ENCODE measurements at regions not wholly inside any gene's neighbourhood (a gene's known extent, or its start where the extent isn't known, plus 50 kb on each side); places are given as distances from the start of the nearest gene placed in this dataset.

DNA sequence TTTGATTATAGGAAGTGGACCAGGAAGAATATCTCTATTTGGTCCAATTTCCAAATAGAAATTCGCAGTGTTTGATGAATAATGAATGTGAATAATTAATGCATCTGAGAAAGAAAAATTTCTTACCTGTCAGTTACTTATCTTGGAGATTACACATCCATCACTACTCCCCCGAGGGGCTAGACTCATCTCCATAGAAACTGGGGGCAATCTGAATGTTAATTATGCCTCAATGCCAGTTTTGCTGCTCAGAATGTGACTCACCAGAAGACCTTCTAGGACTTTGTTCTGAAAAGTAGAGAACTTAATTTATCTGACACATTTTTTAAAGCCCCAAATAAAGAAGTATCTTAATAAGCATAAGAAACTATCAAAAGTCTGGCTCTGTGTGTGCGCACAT is 233.4 kb upstream of the NR4A3 start:
- DNase-seq (ENCODE audit: low read depth in 2 of 2) = no peak

DNA sequence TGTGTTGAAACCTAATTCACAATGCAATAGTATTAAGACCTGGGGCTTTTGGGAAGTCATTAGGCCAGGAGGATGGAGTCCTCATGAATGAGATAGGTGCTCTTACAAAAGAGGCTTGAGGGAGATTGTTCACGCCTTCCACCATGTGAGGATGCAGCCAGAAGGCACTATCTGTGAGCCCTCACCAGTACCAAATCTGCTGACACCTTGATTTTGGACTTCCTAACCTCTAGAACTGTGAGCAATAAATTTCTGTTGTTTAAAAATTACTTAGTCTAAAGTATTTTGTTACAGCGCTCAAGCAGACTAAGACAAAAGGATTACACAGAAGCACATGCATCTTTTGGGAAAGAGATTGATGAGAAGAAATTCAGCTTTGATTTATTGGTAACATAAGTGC is 232.9 kb upstream of the NR4A3 start:
- DNase-seq (ENCODE audit: low read depth in 2 of 2) = no peak

DNA sequence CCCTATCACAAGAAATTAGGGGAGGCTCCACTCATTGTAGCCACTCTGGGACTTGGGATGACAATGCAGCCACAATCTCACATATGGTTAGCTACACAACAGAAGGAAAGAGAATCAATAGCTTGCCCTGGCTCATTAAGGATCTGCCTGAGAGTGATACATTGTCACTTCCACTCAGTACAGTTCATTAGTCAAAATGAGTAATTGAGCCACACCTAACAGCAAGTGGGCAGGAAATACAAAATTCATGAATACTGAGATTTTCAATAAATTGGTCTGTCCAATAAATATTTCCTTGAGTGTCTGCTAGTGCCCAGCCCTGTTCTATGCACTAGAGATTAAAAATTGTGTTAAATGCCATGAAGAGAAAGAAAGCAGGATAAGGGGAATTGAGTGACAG is 231.3 kb upstream of the NR4A3 start:
- DNase-seq (ENCODE audit: low read depth in 2 of 2) = no peak

DNA sequence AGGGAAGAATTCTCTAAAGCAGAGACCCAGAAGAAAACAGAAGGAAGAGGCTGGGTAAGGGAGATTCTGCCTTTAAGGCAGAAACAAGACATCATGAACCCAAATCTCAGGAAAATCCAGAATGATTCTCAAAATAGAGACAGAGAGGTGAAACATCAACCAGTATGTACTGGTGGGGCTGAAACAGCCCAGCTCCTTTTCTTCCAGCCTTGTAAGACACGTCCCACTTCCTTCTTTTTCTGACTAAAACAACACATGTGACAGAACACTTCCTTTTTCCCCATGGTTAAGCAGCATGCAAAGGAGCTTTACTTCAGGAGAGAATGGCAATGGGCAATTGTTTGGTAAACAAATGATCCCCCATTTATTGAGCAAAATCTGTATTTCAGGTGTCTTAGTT is 230.8 kb upstream of the NR4A3 start:
- DNase-seq (ENCODE audit: low read depth in 2 of 2) = no peak

DNA sequence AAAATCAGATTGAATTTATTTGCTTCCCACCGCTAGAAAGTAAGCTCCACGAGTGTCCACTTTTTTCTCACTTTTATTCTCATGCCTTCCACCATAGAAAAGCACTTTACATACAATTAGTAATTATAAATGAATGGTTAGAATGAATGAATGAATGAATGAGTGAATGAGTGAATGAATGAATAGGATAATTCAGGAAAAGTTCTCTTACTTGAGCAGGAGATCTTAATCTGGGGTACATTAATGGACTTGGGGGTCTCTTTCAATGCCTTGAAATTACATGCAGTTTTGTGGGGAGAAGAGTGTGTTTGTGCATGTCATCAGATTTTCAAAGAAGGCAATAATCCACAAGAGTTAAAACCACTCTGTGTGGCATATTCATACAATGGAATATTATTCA is 229.9 kb upstream of the NR4A3 start:
- no peak for DNase-seq (ENCODE audit: low read depth in 2 of 2)

GRCh38 chr9:99592834-99593574 is 228.7 kb upstream of the NR4A3 start:
- DNase-seq (ENCODE audit: low read depth in 2 of 2) = no peak

DNA sequence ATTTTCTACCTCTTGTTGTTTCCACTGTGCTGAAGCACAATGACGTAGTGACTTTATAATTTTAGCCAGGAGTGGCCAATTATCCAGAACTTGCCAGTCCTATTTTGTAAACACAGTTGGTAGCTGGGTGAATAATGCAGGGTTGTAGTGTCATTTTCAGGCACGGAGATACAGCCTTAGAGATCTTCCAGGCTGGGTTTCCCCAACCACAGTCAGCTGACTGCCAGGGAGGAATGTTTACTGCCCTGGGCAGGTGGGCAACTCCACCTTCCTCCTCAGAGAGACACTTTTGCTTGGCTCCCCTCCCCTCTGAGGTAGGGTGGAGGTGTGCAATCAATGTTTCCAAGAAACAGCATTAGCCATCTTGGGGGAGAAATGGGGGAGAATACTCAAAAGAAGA is 228.1 kb upstream of the NR4A3 start:
- no peak for DNase-seq (ENCODE audit: low read depth in 2 of 2)

DNA sequence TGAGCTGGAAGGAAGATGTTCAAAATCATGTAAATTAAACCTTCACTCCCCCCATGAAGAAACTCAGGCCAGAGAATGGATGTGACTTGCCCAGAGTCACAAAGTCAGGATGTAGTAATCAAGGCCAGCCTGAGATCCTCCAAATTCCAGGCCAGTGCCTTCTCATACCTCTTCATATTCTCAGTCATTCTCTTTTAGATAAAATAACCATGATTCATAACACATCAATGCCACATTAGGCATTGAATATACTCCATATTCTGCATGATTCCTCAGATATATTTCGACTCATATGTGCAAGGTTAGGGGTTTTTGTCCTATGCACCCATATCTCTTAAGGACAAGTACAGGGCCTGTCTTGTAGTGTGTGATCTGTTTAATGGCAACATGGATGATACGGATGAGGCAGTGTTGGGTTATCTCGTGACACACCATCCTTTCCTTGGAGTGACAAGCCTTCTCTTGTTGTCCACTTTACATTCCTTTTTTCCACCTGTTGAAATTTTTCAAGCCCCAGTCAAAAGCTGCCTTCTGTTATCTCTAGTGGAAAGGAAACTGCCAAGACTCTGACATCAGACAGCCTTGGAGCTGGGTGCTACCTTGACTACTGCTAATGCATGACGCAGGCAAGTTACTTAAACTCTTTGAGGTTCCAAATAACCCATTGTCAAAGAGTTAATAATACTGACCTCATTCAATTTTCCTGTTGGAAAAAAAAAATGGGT is 227.5 kb upstream of the NR4A3 start:
- no peak for DNase-seq (ENCODE audit: low read depth in 2 of 2)

DNA sequence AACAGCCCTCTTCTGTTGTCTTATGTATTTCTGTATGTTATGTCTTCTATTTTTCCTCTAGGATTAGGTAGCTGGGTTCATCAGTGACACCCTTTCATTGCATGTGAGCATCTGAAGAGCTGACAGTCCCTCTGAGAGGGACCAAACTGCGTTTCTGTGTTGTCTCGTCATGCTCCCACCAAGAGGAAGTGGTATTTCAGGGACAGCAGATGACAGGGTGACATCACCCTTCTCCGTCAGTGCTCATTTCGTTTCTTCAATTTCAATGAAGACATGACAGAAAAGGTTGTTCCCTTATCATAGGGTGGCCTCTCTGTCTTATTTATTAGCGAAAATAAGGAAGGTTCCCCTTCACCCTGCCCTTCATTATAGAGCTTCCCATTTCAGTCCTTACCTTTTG is 225.9 kb upstream of the NR4A3 start:
- DNase-seq (ENCODE audit: low read depth in 2 of 2) = no peak

GRCh38 chr9:99601571-99602111 is 220.0 kb upstream of the NR4A3 start:
- no peak for DNase-seq (ENCODE audit: low read depth in 2 of 2)

- DNase-seq (ENCODE audit: low read depth in 2 of 2) = no peak
Observed at GRCh38 chr9:99602854-99603253, 218.8 kb upstream of the NR4A3 start.

DNA sequence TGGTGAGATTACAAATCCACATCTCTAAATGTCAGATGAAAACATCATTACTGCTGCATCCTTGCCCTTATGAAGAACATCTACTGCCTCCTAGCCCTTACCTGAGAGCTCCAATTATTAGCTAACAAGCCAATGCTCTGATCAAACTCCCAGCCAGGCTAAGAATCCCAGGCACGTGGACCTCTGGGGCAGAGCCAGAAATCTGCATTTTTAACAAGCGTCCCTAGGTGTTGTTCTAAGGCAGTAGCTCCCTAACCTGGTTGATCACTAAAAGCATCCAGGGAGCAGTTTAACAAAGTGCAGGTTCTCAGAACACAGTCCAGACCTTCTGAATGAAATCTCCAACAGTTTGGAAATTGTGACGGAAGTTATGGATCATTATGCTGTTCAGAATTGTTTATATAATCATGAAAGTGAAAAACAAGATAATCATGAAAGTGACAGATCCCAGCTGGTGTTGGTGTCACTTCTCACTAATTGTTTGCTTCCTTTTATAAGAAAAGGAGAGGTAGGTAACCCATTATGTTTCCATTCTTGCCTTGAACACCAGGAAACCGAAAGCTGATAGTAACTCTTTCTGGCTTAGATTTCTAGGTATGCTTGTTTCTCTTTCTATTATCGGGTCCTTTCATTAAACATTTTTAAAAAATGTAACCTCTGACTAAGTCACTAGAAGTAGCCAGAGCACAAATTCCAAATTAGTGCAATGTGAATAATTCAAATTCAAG is 216.5 kb upstream of the NR4A3 start:
- no peak for DNase-seq (ENCODE audit: low read depth in 2 of 2)

DNA sequence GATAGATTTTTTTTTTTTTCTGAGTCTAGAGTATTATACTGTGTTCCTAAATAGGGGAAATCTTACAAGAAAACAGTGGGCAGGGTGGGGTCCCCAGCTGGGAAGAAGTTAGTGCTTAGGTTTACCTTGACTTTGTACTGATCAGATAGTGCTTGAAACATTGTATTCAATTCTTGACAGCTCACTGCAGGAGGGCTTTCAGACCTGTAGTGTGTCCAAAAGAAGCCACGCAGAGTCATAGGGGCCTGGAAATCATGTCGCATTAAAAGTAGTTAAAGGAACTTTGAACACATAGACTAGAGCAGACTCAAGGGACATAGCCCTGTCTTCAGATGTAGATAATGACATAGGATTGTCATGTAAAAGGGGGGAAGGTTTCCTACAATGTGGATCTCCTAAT is 215.4 kb upstream of the NR4A3 start:
- DNase-seq (ENCODE audit: low read depth in 2 of 2) = no peak

DNA sequence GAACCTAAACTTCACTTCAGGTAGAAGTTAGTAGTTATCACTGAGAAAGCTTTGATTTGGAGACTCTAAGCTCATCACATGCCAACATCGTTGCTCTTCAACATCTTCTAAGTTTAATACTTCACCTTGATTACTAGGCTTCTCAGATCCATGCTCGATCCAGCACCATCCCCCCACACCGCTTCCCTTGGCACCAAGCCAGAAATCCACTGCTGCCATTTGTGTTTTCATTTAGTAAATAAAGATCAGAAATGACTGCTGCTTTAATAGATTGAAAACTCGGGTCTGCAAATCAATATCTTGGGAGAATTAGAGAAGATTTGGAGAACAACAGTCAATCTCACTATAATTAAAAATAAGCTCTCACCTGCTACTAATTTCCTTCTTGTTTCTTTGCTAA is 214.7 kb upstream of the NR4A3 start:
- DNase-seq (ENCODE audit: low read depth in 2 of 2) = no peak

DNA sequence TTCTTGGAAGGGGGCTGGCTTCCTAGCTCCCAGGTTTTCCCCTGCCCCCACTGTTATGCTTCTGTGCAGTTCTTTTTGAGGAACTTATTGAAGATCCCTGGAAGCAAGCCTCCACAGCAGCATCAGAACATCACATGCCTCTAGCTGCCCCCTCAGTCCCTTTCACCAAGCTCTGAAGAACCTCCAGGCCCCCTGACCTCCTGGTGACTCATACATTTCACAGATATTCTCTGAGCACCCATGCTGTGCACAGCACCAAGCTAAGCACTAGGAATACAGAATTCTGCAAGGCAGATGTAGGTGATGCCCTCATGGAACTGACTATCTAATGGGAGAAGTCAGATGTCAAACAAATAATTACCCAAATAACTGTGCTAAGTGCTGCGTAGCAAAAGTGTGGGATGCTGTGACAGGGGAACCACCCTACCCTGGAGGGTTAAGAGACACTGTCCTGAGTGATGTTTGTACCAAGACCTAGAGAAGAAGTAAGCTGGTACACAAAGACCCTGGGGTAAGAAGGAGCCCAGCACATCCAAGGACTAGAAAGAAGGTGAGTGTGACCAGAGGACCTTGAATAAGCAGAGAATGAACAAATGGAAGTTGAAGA is 213.7 kb upstream of the NR4A3 start:
- no peak for DNase-seq (ENCODE audit: low read depth in 2 of 2)

- DNase-seq (ENCODE audit: low read depth in 2 of 2) = no peak
Observed at GRCh38 chr9:99614341-99614740, 207.3 kb upstream of the NR4A3 start.

- no peak for DNase-seq (ENCODE audit: low read depth in 2 of 2)
Observed at GRCh38 chr9:99621040-99621439, 200.6 kb upstream of the NR4A3 start.

DNA sequence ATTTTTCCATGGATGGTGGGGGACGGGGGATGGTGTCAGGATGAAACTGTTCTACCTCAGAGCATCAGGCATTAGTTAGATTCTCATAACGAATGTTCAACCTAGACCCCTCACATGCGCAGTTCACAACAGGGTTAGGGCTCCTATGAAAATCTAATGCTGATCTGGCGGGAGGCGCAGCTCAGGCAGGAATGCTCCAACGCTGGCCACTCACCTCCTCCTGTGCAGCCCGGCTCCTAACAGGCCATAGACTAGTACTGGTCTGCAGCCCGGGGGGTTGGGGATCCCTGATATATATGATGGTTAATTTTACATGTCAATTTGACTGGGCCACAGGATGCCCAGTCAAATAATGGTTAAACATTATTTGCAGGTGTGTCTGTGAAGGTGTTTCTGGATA is 199.0 kb upstream of the NR4A3 start:
- no peak for DNase-seq (ENCODE audit: low read depth in 2 of 2)

- no peak for DNase-seq (ENCODE audit: low read depth in 2 of 2)
Observed at GRCh38 chr9:99623780-99624364, 197.8 kb upstream of the NR4A3 start.

GRCh38 chr9:99624499-99625233 is 197.0 kb upstream of the NR4A3 start:
- no peak for DNase-seq (ENCODE audit: low read depth in 2 of 2)

DNA sequence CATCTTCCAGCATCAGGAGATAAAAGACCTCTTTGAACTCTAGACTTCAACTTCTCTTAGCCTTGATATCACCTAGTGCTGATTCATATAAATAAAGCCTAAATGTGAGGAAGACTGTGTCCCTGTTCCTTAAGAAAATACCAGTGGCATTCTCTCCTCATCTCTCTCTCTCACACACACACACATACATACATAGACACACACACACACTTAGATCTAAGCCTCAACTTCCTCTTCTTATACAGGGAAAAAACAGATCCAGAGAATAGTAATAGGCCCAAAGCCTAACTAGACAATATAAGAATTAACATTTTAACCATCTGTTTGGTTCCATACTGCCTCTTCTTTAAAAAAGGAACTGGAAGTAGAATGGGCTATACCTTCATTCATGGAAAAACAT is 195.3 kb upstream of the NR4A3 start:
- no peak for DNase-seq (ENCODE audit: low read depth in 2 of 2)
